ENCODE measurements at regions not wholly inside any gene's neighbourhood (a gene's known extent, or its start where the extent isn't known, plus 50 kb on each side); places are given as distances from the start of the nearest gene placed in this dataset.

- H3K56ac ChIP-seq (replicated peaks; ENCODE audit: insufficient read length, low read depth, low read length) = no peak overlapping the region
- H4K91ac ChIP-seq (replicated peaks; ENCODE audit: insufficient read length, low read length) = no peak overlapping the region
- H2BK12ac ChIP-seq (ENCODE audit: low read depth, low read length) = no peak overlapping the region
- no peak overlapping the region for H2AK5ac ChIP-seq (ENCODE audit: low read depth, low read length)
- no peak overlapping the region for H2BK120ac ChIP-seq (replicated peaks; ENCODE audit: low read depth, low read length)
- no peak overlapping the region for H2BK5ac ChIP-seq (ENCODE audit: low read depth, low read length)
- H3K9me3 ChIP-seq (ENCODE audit: insufficient read depth in 2 of 2, low read depth in 1 of 2, low read length in 1 of 2) = no peaks in the 10 kb centered on the region
- 0 out of 2 replicates have a peak overlapping the region, but pooled peaks have one; percentile 66 for H4K8ac ChIP-seq (ENCODE audit: extremely low read depth, insufficient read depth, low read length)
- no peak overlapping the region for H4K5ac ChIP-seq (ENCODE audit: insufficient read length, low read depth, low read length)
- DNase-seq (ENCODE audit: low read depth in 1 of 2, low spot score in 2 of 2) = no peak
- H3K9ac ChIP-seq (replicated peaks in 1 of 4; ENCODE audit: extremely low read depth in 1 of 4, low read depth in 3 of 4, low read length in 3 of 4) = no peak overlapping the region
- H3K4me1 ChIP-seq (replicated peaks in 1 of 4; ENCODE audit: control insufficient read depth in 3 of 4, insufficient read depth in 4 of 4, low read length in 3 of 4) = no peaks in the 10 kb centered on the region
- H3K27me3 ChIP-seq (replicated peaks in 1 of 4; ENCODE audit: control insufficient read depth in 3 of 4, extremely low read depth in 1 of 4, insufficient read depth in 3 of 4, low read length in 3 of 4) = no peaks in the 10 kb centered on the region
- no peak for FAIRE-seq
- CTCF ChIA-PET (ENCODE audit: partially characterized antibody) = interaction anchor here (0.6 to 1.2 kb wide), 3 partner anchors 36 to 1450 kb away, joined by 3 read pairs; no protein-coding TSS in a partner anchor
- no peak overlapping the region for H2BK20ac ChIP-seq (ENCODE audit: low read length)
- H3K79me2 ChIP-seq (ENCODE audit: control insufficient read depth in 1 of 2, insufficient read depth in 2 of 2, low read length in 2 of 2) = no peaks in the 10 kb centered on the region
- H3K4me3 ChIP-seq (ENCODE audit: extremely low read depth in 1 of 4, insufficient read depth in 2 of 4, low read depth in 3 of 4, low read length in 4 of 4) = no peak overlapping the region
- H3K79me1 ChIP-seq (ENCODE audit: low read depth, low read length) = no peaks in the 10 kb centered on the region
- no peak overlapping the region for H3K4me2 ChIP-seq (ENCODE audit: insufficient read depth in 1 of 2, low read depth in 2 of 2, low read length in 2 of 2)
- no peak overlapping the region for H3K23ac ChIP-seq (ENCODE audit: insufficient read length)
- H3K23me2 ChIP-seq (ENCODE audit: low read depth, low read length) = no peaks in the 10 kb centered on the region
- H2BK15ac ChIP-seq (ENCODE audit: low read length) = no peak overlapping the region
- H3K27ac ChIP-seq (ENCODE audit: low read depth, low read length) = no peak overlapping the region
- H3K36me3 ChIP-seq (ENCODE audit: control insufficient read depth in 2 of 4, insufficient read depth in 4 of 4, low read length in 3 of 4) = no peaks in the 10 kb centered on the region
- no peak overlapping the region for H2AFZ ChIP-seq (ENCODE audit: low read length)
- no peak overlapping the region for H3K4ac ChIP-seq (replicated peaks; ENCODE audit: insufficient read length, low read depth, low read length)
- no peaks in the 10 kb centered on the region for H4K20me1 ChIP-seq (replicated peaks in 1 of 2; ENCODE audit: control insufficient read depth in 1 of 2, insufficient read depth in 2 of 2, low read length in 2 of 2)
- POLR2A ChIA-PET (ENCODE audit: partially characterized antibody) = no interaction called here
- H3K14ac ChIP-seq (ENCODE audit: insufficient read length) = no peak overlapping the region
- H3K18ac ChIP-seq (ENCODE audit: extremely low read depth, low read length) = no peak overlapping the region
- 81% methylated on average over 9 of the region's 12 CpGs; no CpG with 5 or more reads in 1 of the 2 experiments for WGBS, 2 experiments (ENCODE audit: extremely low coverage in 1 of 2, insufficient coverage in 1 of 2, insufficient read length in 1 of 2, insufficient replicate concordance in 2 of 2, low coverage in 1 of 2, low lambda C conversion rate in 2 of 2, missing lambda C conversion rate in 1 of 2)
- TF ChIP-seq TBP (IDR thresholded peaks at IDR 0.05; ENCODE audit: low read depth, low read length) (no peak), CTBP2 (IDR thresholded peaks at IDR 0.05; ENCODE audit: borderline replicate concordance, insufficient read depth, insufficient read length, low read length) (no peak), CTCF (IDR thresholded peaks at IDR 0.05; ENCODE audit: control extremely low read depth in 1 of 3, insufficient read depth in 1 of 3, low read depth in 1 of 3, low read length in 3 of 3) (no peak), ATF3 (IDR thresholded peaks at IDR 0.05; ENCODE audit: insufficient read depth, low read depth, low read length) (no peak), HDAC2 (IDR thresholded peaks at IDR 0.05; ENCODE audit: borderline replicate concordance in 1 of 2, low read depth in 2 of 2, low read length in 2 of 2) (no peak), FOSL1 (IDR thresholded peaks at IDR 0.05; ENCODE audit: insufficient read depth, low read depth, low read length) (no peak)
These were observed 72.0 kb downstream of the KCNF1 start for GRCh38 chr2:10983711-10984110.

Measured in H1 (cell line).